GM19397 (cell line): ENCODE measurements at regions not wholly inside any gene's neighbourhood (a gene's known extent, or its start where the extent isn't known, plus 50 kb on each side); places are given as distances from the start of the nearest gene placed in this dataset.

Source experiments
- ATAC-seq: cut with Tn5 transposase; IDR thresholded peaks from one replicate; pipeline ENCODE4 v1.9.1; 2021; ENCODE audit warnings: mild to moderate bottlenecking, moderate library complexity; ENCODE audit not compliant: unreplicated experiment

GRCh38 chr5:4053136-4053535 is 457.5 kb downstream of the IRX1 start:
- no peak for ATAC-seq

GRCh38 chr5:4054092-4054491 is 458.5 kb downstream of the IRX1 start:
- ATAC-seq, result no peak

- ATAC-seq, result no peak
These were observed 463.3 kb downstream of the IRX1 start for GRCh38 chr5:4058899-4059298.

- ATAC-seq, result no peak
These were observed 470.1 kb downstream of the IRX1 start for GRCh38 chr5:4065472-4066320.

GRCh38 chr5:4068171-4068570 is 472.5 kb downstream of the IRX1 start:
- ATAC-seq, result no peak

- no peak for ATAC-seq
These were observed 482.9 kb downstream of the IRX1 start for GRCh38 chr5:4078544-4078943.

GRCh38 chr5:4079831-4080230 is 484.2 kb downstream of the IRX1 start:
- no peak for ATAC-seq

- ATAC-seq, result no peak
These were observed 484.7 kb downstream of the IRX1 start for GRCh38 chr5:4080370-4080769.

GRCh38 chr5:4081059-4081458 is 485.4 kb downstream of the IRX1 start:
- no peak for ATAC-seq

GRCh38 chr5:4081466-4081865 is 485.8 kb downstream of the IRX1 start:
- no peak for ATAC-seq

- no peak for ATAC-seq
These were observed 487.4 kb downstream of the IRX1 start for GRCh38 chr5:4082966-4083564.

GRCh38 chr5:4083591-4084337 is 488.1 kb downstream of the IRX1 start:
- ATAC-seq, result no peak

- no peak for ATAC-seq
These were observed 490.4 kb downstream of the IRX1 start for GRCh38 chr5:4086081-4086480.

- no peak for ATAC-seq
These were observed 491.5 kb downstream of the IRX1 start for GRCh38 chr5:4087110-4087509.

- no peak for ATAC-seq
These were observed 493.5 kb downstream of the IRX1 start for GRCh38 chr5:4089087-4089486.

- ATAC-seq, result no peak
These were observed 497.6 kb downstream of the IRX1 start for GRCh38 chr5:4093236-4093635.

GRCh38 chr5:4093970-4094369 is 498.3 kb downstream of the IRX1 start:
- ATAC-seq, result no peak

- ATAC-seq, result no peak
These were observed 500.4 kb downstream of the IRX1 start for GRCh38 chr5:4095918-4096630.

GRCh38 chr5:4097199-4097598 is 501.6 kb downstream of the IRX1 start:
- no peak for ATAC-seq

- ATAC-seq, result no peak
These were observed 502.6 kb downstream of the IRX1 start for GRCh38 chr5:4098226-4098625.

- no peak for ATAC-seq
These were observed 503.8 kb downstream of the IRX1 start for GRCh38 chr5:4099386-4099785.
